ENCODE measurements at regions not wholly inside any gene's neighbourhood (a gene's known extent, or its start where the extent isn't known, plus 50 kb on each side); places are given as distances from the start of the nearest gene placed in this dataset.

GRCh38 chr17:71166311-71166710, 954.5 kb upstream of the SOX9 start:
- H3K4me1 ChIP-seq (ENCODE audit: control insufficient read depth in 1 of 2, insufficient read depth in 2 of 2, low read length in 2 of 2), result no peaks in the 10 kb centered on the region
- WGBS (ENCODE audit: extremely low coverage, insufficient coverage, insufficient read length), result no CpG with 5 or more reads among the region's 2 CpGs
- DNase-seq, result no peak

GRCh38 chr17:71168053-71168741, 952.6 kb upstream of the SOX9 start:
- no peaks in the 10 kb centered on the region for H3K36me3 ChIP-seq (ENCODE audit: control insufficient read depth in 1 of 2, insufficient read depth in 2 of 2, low read length in 2 of 2)
- H3K4me1 ChIP-seq (ENCODE audit: control insufficient read depth in 1 of 2, insufficient read depth in 2 of 2, low read length in 2 of 2), result no peaks in the 10 kb centered on the region
- no peak overlapping the region for H4K91ac ChIP-seq (ENCODE audit: low read depth, low read length)
- no peak overlapping the region for H3K4me2 ChIP-seq (ENCODE audit: low read length)
- no peak overlapping the region for H3K9ac ChIP-seq (ENCODE audit: low read length)
- H3K27ac ChIP-seq (ENCODE audit: low read depth, low read length), result no peak overlapping the region
- DNase-seq, result no peak
- H2BK5ac ChIP-seq (ENCODE audit: low read depth, low read length, poor library complexity), result no peak overlapping the region
- no peak overlapping the region for H3K4ac ChIP-seq (ENCODE audit: low read depth, low read length)
- WGBS (ENCODE audit: extremely low coverage, insufficient coverage, insufficient read length), result no CpG with 5 or more reads among the region's 5 CpGs
- H3K23ac ChIP-seq (ENCODE audit: low read length), result no peak overlapping the region
- H3K27me3 ChIP-seq (ENCODE audit: insufficient read depth, low read length), result no peaks in the 10 kb centered on the region
- H4K8ac ChIP-seq (ENCODE audit: low read depth, low read length), result no peak overlapping the region
- no peaks in the 10 kb centered on the region for H3K79me2 ChIP-seq (ENCODE audit: control insufficient read depth, insufficient read depth, low read length, poor library complexity)
- H2BK120ac ChIP-seq (ENCODE audit: insufficient read depth, low read length, poor library complexity), result no peak overlapping the region
- no peaks in the 10 kb centered on the region for H3K79me1 ChIP-seq (ENCODE audit: low read length)
- H2AFZ ChIP-seq (ENCODE audit: insufficient read depth, low read length, poor library complexity), result no peak overlapping the region
- H3K18ac ChIP-seq (ENCODE audit: low read length), result no peak overlapping the region
- H2AK5ac ChIP-seq (ENCODE audit: low read length), result no peak overlapping the region
- no peaks in the 10 kb centered on the region for H3K9me3 ChIP-seq (ENCODE audit: insufficient read depth, low read depth, low read length)
- no peak overlapping the region for H3K14ac ChIP-seq (ENCODE audit: low read length)
- no peak overlapping the region for H2BK12ac ChIP-seq (ENCODE audit: low read length)
- H3K4me3 ChIP-seq (ENCODE audit: low read depth, low read length), result no peak overlapping the region
- H4K12ac ChIP-seq (ENCODE audit: low read depth, low read length), result no peak overlapping the region

More at GRCh38 chr17:71166311-71166710, 954.5 kb upstream of the SOX9 start:
- H4K91ac ChIP-seq (ENCODE audit: low read depth, low read length), result no peak overlapping the region
- no peak overlapping the region for H3K4me2 ChIP-seq (ENCODE audit: low read length)
- no peak overlapping the region for H3K14ac ChIP-seq (ENCODE audit: low read length)
- no peak overlapping the region for H3K23ac ChIP-seq (ENCODE audit: low read length)
- H3K79me2 ChIP-seq (ENCODE audit: control insufficient read depth, insufficient read depth, low read length, poor library complexity), result no peaks in the 10 kb centered on the region
- no peaks in the 10 kb centered on the region for H3K9me3 ChIP-seq (ENCODE audit: insufficient read depth, low read depth, low read length)
- no peaks in the 10 kb centered on the region for H3K36me3 ChIP-seq (ENCODE audit: control insufficient read depth in 1 of 2, insufficient read depth in 2 of 2, low read length in 2 of 2)
- H2BK12ac ChIP-seq (ENCODE audit: low read length), result no peak overlapping the region
- H3K4ac ChIP-seq (ENCODE audit: low read depth, low read length), result no peak overlapping the region
- H3K4me3 ChIP-seq (ENCODE audit: low read depth, low read length), result no peak overlapping the region
- H2AFZ ChIP-seq (ENCODE audit: insufficient read depth, low read length, poor library complexity), result no peak overlapping the region
- H2BK120ac ChIP-seq (ENCODE audit: insufficient read depth, low read length, poor library complexity), result no peak overlapping the region
- no peaks in the 10 kb centered on the region for H3K79me1 ChIP-seq (ENCODE audit: low read length)
- H3K9ac ChIP-seq (ENCODE audit: low read length), result no peak overlapping the region
- H3K18ac ChIP-seq (ENCODE audit: low read length), result no peak overlapping the region
- H3K27me3 ChIP-seq (ENCODE audit: insufficient read depth, low read length), result no peaks in the 10 kb centered on the region
- no peak overlapping the region for H2BK5ac ChIP-seq (ENCODE audit: low read depth, low read length, poor library complexity)
- H4K12ac ChIP-seq (ENCODE audit: low read depth, low read length), result no peak overlapping the region
- no peak overlapping the region for H3K27ac ChIP-seq (ENCODE audit: low read depth, low read length)
- no peak overlapping the region for H2AK5ac ChIP-seq (ENCODE audit: low read length)
- no peak overlapping the region for H4K8ac ChIP-seq (ENCODE audit: low read depth, low read length)

GRCh38 chr17:71170070-71170469, 950.8 kb upstream of the SOX9 start:
- no peaks in the 10 kb centered on the region for H3K4me1 ChIP-seq (ENCODE audit: control insufficient read depth in 1 of 2, insufficient read depth in 2 of 2, low read length in 2 of 2)
- DNase-seq, result no peak
- no peak overlapping the region for H3K23ac ChIP-seq (ENCODE audit: low read length)
- no peak overlapping the region for H3K9ac ChIP-seq (ENCODE audit: low read length)
- no peak overlapping the region for H3K27ac ChIP-seq (ENCODE audit: low read depth, low read length)
- no peak overlapping the region for H2BK120ac ChIP-seq (ENCODE audit: insufficient read depth, low read length, poor library complexity)
- no peak overlapping the region for H4K91ac ChIP-seq (ENCODE audit: low read depth, low read length)
- no peak overlapping the region for H3K4ac ChIP-seq (ENCODE audit: low read depth, low read length)
- H3K27me3 ChIP-seq (ENCODE audit: insufficient read depth, low read length), result no peaks in the 10 kb centered on the region
- no peak overlapping the region for H4K8ac ChIP-seq (ENCODE audit: low read depth, low read length)
- H3K79me1 ChIP-seq (ENCODE audit: low read length), result no peaks in the 10 kb centered on the region
- H2AFZ ChIP-seq (ENCODE audit: insufficient read depth, low read length, poor library complexity), result no peak overlapping the region
- H4K12ac ChIP-seq (ENCODE audit: low read depth, low read length), result no peak overlapping the region
- no peaks in the 10 kb centered on the region for H3K79me2 ChIP-seq (ENCODE audit: control insufficient read depth, insufficient read depth, low read length, poor library complexity)
- H2BK5ac ChIP-seq (ENCODE audit: low read depth, low read length, poor library complexity), result no peak overlapping the region
- H3K9me3 ChIP-seq (ENCODE audit: insufficient read depth, low read depth, low read length), result no peaks in the 10 kb centered on the region
- no peak overlapping the region for H2AK5ac ChIP-seq (ENCODE audit: low read length)
- H3K4me2 ChIP-seq (ENCODE audit: low read length), result no peak overlapping the region
- H3K18ac ChIP-seq (ENCODE audit: low read length), result no peak overlapping the region
- no peak overlapping the region for H2BK12ac ChIP-seq (ENCODE audit: low read length)
- H3K36me3 ChIP-seq (ENCODE audit: control insufficient read depth in 1 of 2, insufficient read depth in 2 of 2, low read length in 2 of 2), result no peaks in the 10 kb centered on the region
- H3K14ac ChIP-seq (ENCODE audit: low read length), result no peak overlapping the region
- no peak overlapping the region for H3K4me3 ChIP-seq (ENCODE audit: low read depth, low read length)

- Histone ChIP-seq H4K8ac (ENCODE audit: low read depth, low read length) (no peak overlapping the region), H4K12ac (ENCODE audit: low read depth, low read length) (no peak overlapping the region), H3K9ac (ENCODE audit: low read length) (no peak overlapping the region), H3K4ac (ENCODE audit: low read depth, low read length) (no peak overlapping the region), H3K9me3 (ENCODE audit: insufficient read depth, low read depth, low read length) (no peaks in the 10 kb centered on the region), H2BK5ac (ENCODE audit: low read depth, low read length, poor library complexity) (no peak overlapping the region), H3K4me3 (ENCODE audit: low read depth, low read length) (no peak overlapping the region), H3K23ac (ENCODE audit: low read length) (no peak overlapping the region), H2AFZ (ENCODE audit: insufficient read depth, low read length, poor library complexity) (no peak overlapping the region), H3K27me3 (ENCODE audit: insufficient read depth, low read length) (no peaks in the 10 kb centered on the region), H3K79me2 (ENCODE audit: control insufficient read depth, insufficient read depth, low read length, poor library complexity) (no peaks in the 10 kb centered on the region), H3K4me2 (ENCODE audit: low read length) (no peak overlapping the region), H2AK5ac (ENCODE audit: low read length) (no peak overlapping the region), H3K79me1 (ENCODE audit: low read length) (no peaks in the 10 kb centered on the region), H3K36me3 (ENCODE audit: control insufficient read depth in 1 of 2, insufficient read depth in 2 of 2, low read length in 2 of 2) (no peaks in the 10 kb centered on the region), H2BK120ac (ENCODE audit: insufficient read depth, low read length, poor library complexity) (no peak overlapping the region), H3K4me1 (ENCODE audit: control insufficient read depth in 1 of 2, insufficient read depth in 2 of 2, low read length in 2 of 2) (no peaks in the 10 kb centered on the region), H3K18ac (ENCODE audit: low read length) (no peak overlapping the region), H3K27ac (ENCODE audit: low read depth, low read length) (no peak overlapping the region), H3K14ac (ENCODE audit: low read length) (no peak overlapping the region), H4K91ac (ENCODE audit: low read depth, low read length) (no peak overlapping the region), H2BK12ac (ENCODE audit: low read length) (no peak overlapping the region)
- no CpG with 5 or more reads among the region's 2 CpGs for WGBS (ENCODE audit: extremely low coverage, insufficient coverage, insufficient read length)
- no peak for DNase-seq
Measured at GRCh38 chr17:71171270-71171669, 949.5 kb upstream of the SOX9 start.
